DND-41 (cell line): ENCODE measurements at regions not wholly inside any gene's neighbourhood (a gene's known extent, or its start where the extent isn't known, plus 50 kb on each side); places are given as distances from the start of the nearest gene placed in this dataset.
A peak's percentile ranks its signal among the peaks of the same experiment; 100 is the strongest.

Experiments
- ATAC-seq: fragments of 200-7000 bp; cut with Tn5 transposase; 3 replicates; pipeline ENCODE4 v1.9.1; 2021; ENCODE audit warnings: low read depth; ENCODE audit not compliant: insufficient read depth
- DNase-seq: peaks from one replicate; pipeline ENCODE4 v3.0.0-alpha.2; 2020
- H2AFZ ChIP-seq: 2 replicates; pipeline ENCODE4 v1.6.0; 2012; ENCODE audit warnings: low read depth, low read length
- H3K27ac ChIP-seq: 2 replicates; pipeline ENCODE4 v1.5.1; 2012; ENCODE audit warnings: low read length, inconsistent platforms
- H3K27me3 ChIP-seq: fragments of 200-600 bp; sonication (generic); 2 replicates; pipeline ENCODE4 v1.6.0; 2012; ENCODE audit warnings: low read length, mild to moderate bottlenecking, inconsistent platforms; ENCODE audit not compliant: insufficient read depth, poor library complexity
- H3K36me3 ChIP-seq: 2 replicates; pipeline ENCODE4 v1.5.1; 2012; ENCODE audit warnings: low read length, inconsistent platforms; ENCODE audit not compliant: insufficient read depth
- H3K4me1 ChIP-seq: 2 replicates; pipeline ENCODE4 v1.5.1; 2012; ENCODE audit warnings: mild to moderate bottlenecking, low read length; ENCODE audit not compliant: insufficient read depth
- H3K4me2 ChIP-seq: 2 replicates; pipeline ENCODE4 v1.6.0; 2012; ENCODE audit warnings: mild to moderate bottlenecking, moderate library complexity, low read length, inconsistent platforms; ENCODE audit not compliant: insufficient read depth
- H3K4me3 ChIP-seq, 2 experiments: fragments of 200-600 bp in 1 of 2; shearing (Covaris generic) in 1 of 2; 2 replicates each; pipeline ENCODE4 v1.5.1; 2012 to 2016; ENCODE audit warnings: inconsistent platforms in 2 of 2, low read length in 2 of 2, mild to moderate bottlenecking in 2 of 2, low read depth in 1 of 2, moderate library complexity in 1 of 2
- H3K79me2 ChIP-seq: 2 replicates; pipeline ENCODE4 v1.6.0; 2012; ENCODE audit warnings: low read length, inconsistent platforms; ENCODE audit not compliant: insufficient read depth
- H3K9ac ChIP-seq: 2 replicates; pipeline ENCODE4 v1.6.0; 2012; ENCODE audit warnings: low read depth, mild to moderate bottlenecking, inconsistent platforms, low read length, moderate library complexity
- H3K9me3 ChIP-seq: 2 replicates; pipeline ENCODE4 v1.5.1; 2012; ENCODE audit warnings: low read length, moderate library complexity, mild to moderate bottlenecking, inconsistent platforms; ENCODE audit not compliant: insufficient read depth, severe bottlenecking
- H4K20me1 ChIP-seq: 2 replicates; pipeline ENCODE4 v1.6.0; 2012; ENCODE audit warnings: low read length; ENCODE audit not compliant: insufficient read depth
- EZH2 ChIP-seq: IDR thresholded peaks from 3 replicates; pipeline ENCODE4 v1.6.1; 2012; ENCODE audit warnings: borderline replicate concordance, low read depth, mild to moderate bottlenecking, moderate library complexity, low read length, inconsistent platforms; ENCODE audit not compliant: severe bottlenecking
- TF ChIP-seq, protein P1 (sequence below): IDR thresholded peaks from 2 replicates; pipeline ENCODE4 v1.5.1; 2012; ENCODE audit warnings: borderline replicate concordance, low read length, moderate library complexity, mild to moderate bottlenecking; ENCODE audit not compliant: poor library complexity, severe bottlenecking; ENCODE audit errors: extremely low read depth

DNA sequence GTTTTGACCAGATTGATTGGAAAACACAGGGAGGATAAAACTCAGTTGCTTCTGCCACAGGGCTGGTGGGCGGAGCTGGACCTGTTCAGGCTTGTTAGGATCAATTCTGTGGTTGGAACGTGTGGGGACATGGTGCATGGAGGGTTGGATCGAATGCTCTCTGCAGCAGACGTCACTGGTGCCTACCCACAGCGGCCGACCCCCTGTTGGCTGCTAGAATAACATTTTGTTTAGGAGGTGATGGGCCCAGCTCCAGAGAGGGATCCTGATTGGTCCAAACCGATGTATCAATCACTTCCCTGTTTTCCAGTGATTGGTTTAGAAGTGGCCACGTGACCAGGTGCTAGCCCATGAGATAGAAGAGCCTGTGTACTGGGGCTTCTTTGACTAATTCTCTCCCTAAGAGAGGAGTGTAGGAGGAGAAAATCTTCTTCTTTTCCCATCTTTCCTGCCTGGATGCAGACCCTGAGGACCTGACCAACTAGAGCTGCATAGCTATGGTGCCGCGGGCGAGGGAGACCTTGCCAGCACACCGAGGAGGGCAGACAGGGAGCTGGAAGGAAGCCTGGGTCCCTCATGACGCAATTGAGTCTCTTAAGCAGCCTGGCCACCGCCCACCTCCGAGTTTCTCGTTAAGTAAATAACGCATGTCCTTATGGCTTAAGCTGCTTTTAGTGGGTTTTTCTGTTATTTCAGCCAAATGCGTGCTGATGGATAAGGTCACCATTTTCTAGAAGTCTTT, 163.5 kb downstream of the AACS start:
- Histone ChIP-seq H3K9ac (no peak overlapping the region), H3K9me3 (no peaks in the 10 kb centered on the region), H3K36me3 (no peaks in the 10 kb centered on the region), H3K4me2 (no peak overlapping the region), H3K4me3 (no peak overlapping the region), H3K4me1 (no peaks in the 10 kb centered on the region), H3K79me2 (no peaks in the 10 kb centered on the region), H4K20me1 (no peaks in the 10 kb centered on the region), H3K27me3 (no peaks in the 10 kb centered on the region), H2AFZ (no peak overlapping the region), H3K27ac (no peak overlapping the region)
- DNase-seq (peak; percentile 10), ATAC-seq (no peak)
- TF ChIP-seq, protein P1, sequence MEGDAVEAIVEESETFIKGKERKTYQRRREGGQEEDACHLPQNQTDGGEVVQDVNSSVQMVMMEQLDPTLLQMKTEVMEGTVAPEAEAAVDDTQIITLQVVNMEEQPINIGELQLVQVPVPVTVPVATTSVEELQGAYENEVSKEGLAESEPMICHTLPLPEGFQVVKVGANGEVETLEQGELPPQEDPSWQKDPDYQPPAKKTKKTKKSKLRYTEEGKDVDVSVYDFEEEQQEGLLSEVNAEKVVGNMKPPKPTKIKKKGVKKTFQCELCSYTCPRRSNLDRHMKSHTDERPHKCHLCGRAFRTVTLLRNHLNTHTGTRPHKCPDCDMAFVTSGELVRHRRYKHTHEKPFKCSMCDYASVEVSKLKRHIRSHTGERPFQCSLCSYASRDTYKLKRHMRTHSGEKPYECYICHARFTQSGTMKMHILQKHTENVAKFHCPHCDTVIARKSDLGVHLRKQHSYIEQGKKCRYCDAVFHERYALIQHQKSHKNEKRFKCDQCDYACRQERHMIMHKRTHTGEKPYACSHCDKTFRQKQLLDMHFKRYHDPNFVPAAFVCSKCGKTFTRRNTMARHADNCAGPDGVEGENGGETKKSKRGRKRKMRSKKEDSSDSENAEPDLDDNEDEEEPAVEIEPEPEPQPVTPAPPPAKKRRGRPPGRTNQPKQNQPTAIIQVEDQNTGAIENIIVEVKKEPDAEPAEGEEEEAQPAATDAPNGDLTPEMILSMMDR, result no peak

DNA sequence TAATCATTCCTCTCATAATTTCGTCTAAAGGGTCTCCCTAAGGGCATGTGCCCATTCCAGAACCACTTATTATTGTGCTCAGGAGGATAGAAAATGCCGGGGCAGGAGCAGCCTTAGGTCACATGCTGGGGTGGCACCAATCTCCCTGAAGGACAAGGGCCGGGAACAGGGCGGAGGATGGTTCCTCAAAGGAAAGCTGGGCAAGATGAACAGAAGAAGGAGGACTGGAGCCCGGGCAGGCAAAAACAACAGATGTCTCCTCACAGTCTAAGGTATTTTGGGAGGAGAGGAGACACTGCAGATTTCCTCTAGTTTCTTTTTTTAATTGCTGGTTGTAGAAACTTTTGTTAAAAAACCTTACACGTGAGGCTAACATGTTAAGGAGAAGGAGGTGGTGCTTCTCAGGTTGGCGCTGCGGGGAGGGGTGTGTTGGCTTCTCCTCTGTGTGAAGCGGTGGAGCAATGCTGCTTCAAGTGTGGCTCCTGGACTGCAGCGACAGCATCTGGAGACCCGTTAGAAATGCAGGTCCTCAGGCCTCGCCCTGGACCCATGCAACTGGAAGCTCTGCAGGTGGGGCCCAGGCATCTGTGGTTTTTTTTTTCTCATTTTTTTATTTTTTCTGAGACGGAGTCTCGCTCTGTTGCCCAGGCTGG, 164.8 kb downstream of the AACS start:
- ATAC-seq (no peak), DNase-seq (no peak)
- no peaks in the 10 kb centered on the region for H4K20me1 ChIP-seq
- H3K4me3 ChIP-seq, result no peak overlapping the region
- H3K27me3 ChIP-seq, result no peaks in the 10 kb centered on the region
- no peaks in the 10 kb centered on the region for H3K4me1 ChIP-seq
- H3K79me2 ChIP-seq, result no peaks in the 10 kb centered on the region
- no peak overlapping the region for H3K4me2 ChIP-seq
- no peaks in the 10 kb centered on the region for H3K9me3 ChIP-seq
- no peak overlapping the region for H3K9ac ChIP-seq
- no peak for TF ChIP-seq EZH2
- TF ChIP-seq, protein P1, result no peak
- H3K36me3 ChIP-seq, result no peaks in the 10 kb centered on the region
- no peak overlapping the region for H2AFZ ChIP-seq
- H3K27ac ChIP-seq, result no peak overlapping the region

DNA sequence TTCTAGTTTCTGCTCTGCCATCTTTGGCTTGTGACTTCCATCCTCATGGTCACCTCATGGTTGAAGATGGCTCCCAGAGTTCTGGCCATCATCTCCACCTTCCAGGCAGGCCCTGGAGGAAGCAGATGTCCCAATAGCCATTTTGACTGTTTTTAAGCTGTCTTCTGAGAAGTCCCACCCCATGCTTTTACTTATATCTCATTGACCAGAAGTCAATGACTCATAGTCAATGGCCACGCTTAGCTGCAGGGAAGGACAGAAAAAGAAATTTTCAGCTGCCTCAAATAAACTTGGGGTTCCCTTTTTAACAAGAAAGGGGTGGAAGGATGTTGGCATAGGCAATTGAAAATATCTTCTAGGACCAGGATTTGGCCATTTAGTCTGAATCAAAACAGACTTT, 168.1 kb downstream of the AACS start:
- Histone ChIP-seq H3K4me3 (no peak overlapping the region), H3K27me3 (no peaks in the 10 kb centered on the region), H3K4me2 (no peak overlapping the region), H3K4me1 (no peaks in the 10 kb centered on the region), H3K9me3 (no peaks in the 10 kb centered on the region), H2AFZ (no peak overlapping the region), H3K9ac (no peak overlapping the region), H3K79me2 (no peaks in the 10 kb centered on the region), H3K27ac (no peak overlapping the region), H3K36me3 (no peaks in the 10 kb centered on the region), H4K20me1 (no peaks in the 10 kb centered on the region)
- TF ChIP-seq EZH2, result no peak
- TF ChIP-seq, protein P1, result no peak
- DNase-seq, result no peak
- ATAC-seq, result no peak
